HepG2 (cell line): ENCODE measurements at regions not wholly inside any gene's neighbourhood (a gene's known extent, or its start where the extent isn't known, plus 50 kb on each side); places are given as distances from the start of the nearest gene placed in this dataset.

Source experiments
- CHD4 ChIP-seq: fragments of 200-600 bp; sonication (generic); IDR thresholded peaks from 2 replicates; pipeline ENCODE4 v1.7.0; 2017; ENCODE audit warnings: mild to moderate bottlenecking, low read length, borderline replicate concordance
- ERF ChIP-seq: IDR thresholded peaks from 2 replicates; pipeline ENCODE4 v1.6.1; 2018; ENCODE audit warnings: missing biosample characterization, missing genetic modification reagents
- HCFC1 ChIP-seq: fragments of 150-350 bp; IDR thresholded peaks from 2 replicates; pipeline ENCODE4 v1.6.1; 2014; ENCODE audit warnings: low read depth, low read length
- HMG20A ChIP-seq: IDR thresholded peaks from 2 replicates; pipeline ENCODE4 v1.6.1; 2016; ENCODE audit warnings: borderline replicate concordance
- HOXA9 ChIP-seq: sonication (generic); formaldehyde crosslinking; IDR thresholded peaks from 2 replicates; pipeline ENCODE4 v1.8.1; 2022; ENCODE audit warnings: missing genetic modification reagents, mild to moderate bottlenecking, moderate library complexity, borderline replicate concordance
- JUNB ChIP-seq: sonication (generic); formaldehyde crosslinking; IDR thresholded peaks from 2 replicates; pipeline ENCODE4 v1.8.0; 2022; ENCODE audit warnings: missing genetic modification reagents, mild to moderate bottlenecking, borderline replicate concordance
- POLR2A ChIP-seq, 2 experiments: IDR thresholded peaks; 2 replicates each; pipeline ENCODE4 v1.6.1; 2011; ENCODE audit warnings: low read depth in 2 of 2, low read length in 2 of 2, mild to moderate bottlenecking in 1 of 2, moderate library complexity in 1 of 2; ENCODE audit not compliant: insufficient read depth in 1 of 2
- RFXAP ChIP-seq: sonication (generic); formaldehyde crosslinking; IDR thresholded peaks from 2 replicates; pipeline ENCODE4 v1.4.0; 2020; ENCODE audit warnings: missing genetic modification reagents, borderline replicate concordance
- TARDBP ChIP-seq: sonication (generic); formaldehyde crosslinking; IDR thresholded peaks from 2 replicates; pipeline ENCODE4 v1.8.0; 2022; ENCODE audit warnings: mild to moderate bottlenecking, missing genetic modification reagents
- TEAD2 ChIP-seq: sonication (generic); formaldehyde crosslinking; IDR thresholded peaks from 2 replicates; pipeline ENCODE4 v1.9.0; 2021; ENCODE audit warnings: missing genetic modification reagents
- ZBTB20 ChIP-seq: sonication (generic); formaldehyde crosslinking; IDR thresholded peaks from 2 replicates; pipeline ENCODE4 v1.8.1; 2023; ENCODE audit warnings: missing genetic modification reagents, low read depth, mild to moderate bottlenecking, borderline replicate concordance
- ZNF17 ChIP-seq: sonication (generic); formaldehyde crosslinking; IDR thresholded peaks from 2 replicates; pipeline ENCODE4 v1.5.0; 2020; ENCODE audit warnings: mild to moderate bottlenecking, missing genetic modification reagents
- ZNF317 ChIP-seq: sonication (generic); formaldehyde crosslinking; IDR thresholded peaks from 2 replicates; pipeline ENCODE4 v1.5.0; 2020; ENCODE audit warnings: mild to moderate bottlenecking, missing genetic modification reagents
- ZNF382 ChIP-seq: sonication (generic); formaldehyde crosslinking; IDR thresholded peaks from 2 replicates; pipeline ENCODE4 v1.5.0; 2020; ENCODE audit warnings: missing genetic modification reagents, mild to moderate bottlenecking, borderline replicate concordance
- ZNF430 ChIP-seq: sonication (generic); formaldehyde crosslinking; IDR thresholded peaks from 2 replicates; pipeline ENCODE4 v1.9.0; 2021; ENCODE audit warnings: mild to moderate bottlenecking, missing genetic modification reagents
- ZNF503 ChIP-seq: sonication (generic); formaldehyde crosslinking; IDR thresholded peaks from 2 replicates; pipeline ENCODE4 v1.4.0; 2020; ENCODE audit warnings: missing genetic modification reagents
- ZNF512 ChIP-seq: sonication (generic); formaldehyde crosslinking; IDR thresholded peaks from 2 replicates; pipeline ENCODE4 v1.4.0; 2020; ENCODE audit warnings: mild to moderate bottlenecking, missing genetic modification reagents
- ZNF512B ChIP-seq: sonication (generic); formaldehyde crosslinking; IDR thresholded peaks from 2 replicates; pipeline ENCODE4 v1.5.1; 2020; ENCODE audit warnings: missing genetic modification reagents, mild to moderate bottlenecking, borderline replicate concordance
- ZNF530 ChIP-seq: sonication (generic); formaldehyde crosslinking; IDR thresholded peaks from 2 replicates; pipeline ENCODE4 v1.5.0; 2020; ENCODE audit warnings: low read depth, mild to moderate bottlenecking, missing genetic modification reagents
- ZNF564 ChIP-seq: sonication (generic); formaldehyde crosslinking; IDR thresholded peaks from 2 replicates; pipeline ENCODE4 v1.8.1; 2023; ENCODE audit warnings: mild to moderate bottlenecking, missing genetic modification reagents
- ZNF747 ChIP-seq: sonication (generic); formaldehyde crosslinking; IDR thresholded peaks from 2 replicates; pipeline ENCODE4 v1.8.1; 2023; ENCODE audit warnings: missing genetic modification reagents, mild to moderate bottlenecking, borderline replicate concordance
- ZNF782 ChIP-seq: sonication (generic); formaldehyde crosslinking; IDR thresholded peaks from 2 replicates; pipeline ENCODE4 v1.4.0; 2020; ENCODE audit warnings: missing genetic modification reagents, mild to moderate bottlenecking, borderline replicate concordance
- ZNF784 ChIP-seq: sonication (generic); formaldehyde crosslinking; IDR thresholded peaks from 2 replicates; pipeline ENCODE4 v1.5.1; 2020; ENCODE audit warnings: missing genetic modification reagents, mild to moderate bottlenecking, borderline replicate concordance

GRCh38 chr6:30828027-30828962 lies 56.0 kb upstream of the DDR1 start (continued):
- TF ChIP-seq ZNF784, result peak; percentile 58; the same call in 1 of the 2 replicates
- TF ChIP-seq ZNF530 (CRISPR knock-in tag), result no peak
- TF ChIP-seq ZNF317, result peak; percentile 61; the same call in 1 of the 2 replicates
- no peak for TF ChIP-seq TEAD2 (CRISPR knock-in tag)
- TF ChIP-seq ZNF512 (CRISPR knock-in tag), result peak; percentile 51; the same call in 1 of the 2 replicates
- no peak for TF ChIP-seq POLR2A (IDR thresholded peaks at IDR 0.05; ENCODE audit: insufficient read depth in 1 of 2, low read depth in 2 of 2, low read length in 2 of 2)
- TF ChIP-seq HCFC1, result no peak
- peak; percentile 87 for TF ChIP-seq TARDBP (CRISPR knock-in tag)
- TF ChIP-seq ZBTB20 (CRISPR knock-in tag), result peak; percentile 71; the same call in 1 of the 2 replicates
- no peak for TF ChIP-seq RFXAP (CRISPR knock-in tag)
- TF ChIP-seq CHD4, result no peak; the same call in 1 of the 2 replicates
- TF ChIP-seq ZNF17 (CRISPR knock-in tag), result no peak
- no peak; the same call in 1 of the 2 replicates for TF ChIP-seq ZNF503
- TF ChIP-seq HOXA9 (CRISPR knock-in tag), result no peak
- no peak for TF ChIP-seq ZNF747 (CRISPR knock-in tag)
- TF ChIP-seq JUNB (CRISPR knock-in tag), result no peak
- TF ChIP-seq HMG20A (CRISPR knock-in tag), result no peak; the same call in 1 of the 2 replicates
- TF ChIP-seq ZNF782 (CRISPR knock-in tag), result 0 out of 2 replicates have a peak, but pooled peaks have one; percentile 41
- no peak for TF ChIP-seq ZNF512B
- no peak for TF ChIP-seq ZNF382 (CRISPR knock-in tag)
- TF ChIP-seq ERF (CRISPR knock-in tag), result 0 out of 2 replicates have a peak, but pooled peaks have one; percentile 58
- no peak for TF ChIP-seq ZNF564 (CRISPR knock-in tag)
- TF ChIP-seq ZNF430 (CRISPR knock-in tag), result peak; percentile 52; the same call in 1 of the 2 replicates
